ENCODE measurements at regions not wholly inside any gene's neighbourhood (a gene's known extent, or its start where the extent isn't known, plus 50 kb on each side); places are given as distances from the start of the nearest gene placed in this dataset.

DNA sequence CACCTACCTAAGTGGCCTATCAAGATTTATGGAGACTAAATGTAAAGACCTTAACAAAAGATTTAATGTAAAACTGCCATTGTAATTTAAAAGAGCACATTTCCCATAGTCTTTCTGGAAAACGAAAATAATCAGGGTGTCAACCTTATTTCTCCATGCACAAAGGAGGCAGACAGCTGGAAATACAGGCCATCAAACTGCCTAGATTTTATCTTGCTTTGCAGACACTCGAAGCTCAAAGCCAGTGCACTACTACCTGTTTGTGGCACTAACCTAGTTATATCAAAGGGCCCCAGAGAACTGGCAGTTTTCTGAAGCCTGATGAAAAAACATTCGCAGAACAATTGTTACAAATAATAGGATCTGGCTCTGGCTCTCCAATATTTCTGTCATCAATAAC, 863.9 kb downstream of the STPG2 start (continued):
- TF ChIP-seq SP1 (IDR thresholded peaks at IDR 0.05; ENCODE audit: low read depth) (no peak), SRF (IDR thresholded peaks at IDR 0.05; ENCODE audit: low read depth) (no peak), FOSL1 (IDR thresholded peaks at IDR 0.05; ENCODE audit: low read depth) (no peak), RAD21 (IDR thresholded peaks at IDR 0.05; ENCODE audit: low read depth) (no peak), POLR2AphosphoS5 (IDR thresholded peaks at IDR 0.05; ENCODE audit: low read depth, low read length) (no peak)

DNA sequence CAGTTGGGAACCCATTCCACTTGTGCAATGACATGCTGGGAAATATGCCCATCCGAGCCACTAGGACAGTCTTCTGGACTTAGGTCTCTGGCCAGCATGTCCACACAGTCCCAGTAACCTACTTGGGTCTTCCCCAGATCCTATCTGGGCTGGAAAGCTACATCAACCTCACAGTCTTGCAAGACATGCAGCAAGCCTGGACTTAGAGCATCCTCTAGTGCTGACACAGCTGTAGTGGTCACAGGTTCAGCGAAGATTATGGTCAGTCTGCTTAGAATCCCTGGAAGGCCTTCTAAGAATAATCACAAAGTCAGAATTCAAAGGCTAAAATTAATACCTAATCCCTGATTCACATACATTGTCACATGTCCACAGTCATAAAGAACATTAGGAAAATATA, 842.7 kb downstream of the STPG2 start:
- no peak overlapping the region for H3K9ac ChIP-seq (ENCODE audit: low read length)
- no peaks in the 10 kb centered on the region for H3K4me1 ChIP-seq (ENCODE audit: control insufficient read depth in 1 of 2, insufficient read depth in 2 of 2, low read length in 2 of 2)
- CTCF ChIA-PET = no interaction called here
- intact Hi-C loops (cut with micrococcal nuclease) = no loop called here
- POLR2A ChIA-PET = no interaction called here
- RAD21 ChIA-PET (ENCODE audit: low non-redundant PET in 1 of 2, low total read pairs in 2 of 2, uncharacterized antibody in 2 of 2, unreplicated experiment in 2 of 2) = no interaction called here
- no peak overlapping the region for H3K27ac ChIP-seq (ENCODE audit: low read depth, low read length)
- TF ChIP-seq SP1 (IDR thresholded peaks at IDR 0.05; ENCODE audit: low read depth) (no peak), CBX3 (IDR thresholded peaks at IDR 0.05; ENCODE audit: low read depth) (no peak), TCF7L2 (IDR thresholded peaks at IDR 0.05; ENCODE audit: borderline replicate concordance, extremely low read depth, insufficient read depth, insufficient read length) (no peak), ZBTB33 (IDR thresholded peaks at IDR 0.05; ENCODE audit: extremely low read depth, insufficient replicate concordance, low read length) (no peak), EGR1 (IDR thresholded peaks at IDR 0.05; ENCODE audit: low read depth) (no peak), POLR2A (IDR thresholded peaks at IDR 0.05; ENCODE audit: borderline replicate concordance, extremely low read depth, insufficient read depth, insufficient read length) (no peak), FOSL1 (IDR thresholded peaks at IDR 0.05; ENCODE audit: low read depth) (no peak), SRF (IDR thresholded peaks at IDR 0.05; ENCODE audit: low read depth) (no peak), CEBPB (IDR thresholded peaks at IDR 0.05; ENCODE audit: low read depth) (no peak), JUND (IDR thresholded peaks at IDR 0.05) (no peak), SIN3A (IDR thresholded peaks at IDR 0.05; ENCODE audit: low read depth) (no peak), ELF1 (IDR thresholded peaks at IDR 0.05; ENCODE audit: borderline replicate concordance, low read depth) (no peak), ZNF274 (IDR thresholded peaks at IDR 0.05; ENCODE audit: low read depth, low read length) (no peak), EZH2phosphoT487 (IDR thresholded peaks at IDR 0.05; ENCODE audit: borderline replicate concordance) (no peak), RAD21 (IDR thresholded peaks at IDR 0.05; ENCODE audit: low read depth) (no peak)
- H3K9me2 ChIP-seq (ENCODE audit: insufficient read depth) = 0 out of 2 replicates have a peak, but pooled peaks cover 3% of the 10 kb centered on the region
- H3K36me3 ChIP-seq (ENCODE audit: control insufficient read depth in 1 of 2, insufficient read depth in 2 of 2, low read length in 2 of 2) = no peaks in the 10 kb centered on the region
- H2AFZ ChIP-seq (ENCODE audit: low read depth, low read length, poor library complexity, severe bottlenecking) = no peak overlapping the region
- H4K20me1 ChIP-seq (ENCODE audit: insufficient read depth) = no peaks in the 10 kb centered on the region
- DNase-seq (ENCODE audit: low read depth, low spot score) (no peak), ATAC-seq (no peak)
- H3K27me3 ChIP-seq (ENCODE audit: insufficient read depth, low read length) = no peaks in the 10 kb centered on the region
- no peaks in the 10 kb centered on the region for H3K79me2 ChIP-seq (ENCODE audit: insufficient read depth, low read length)
- H3K4me2 ChIP-seq (ENCODE audit: low read length) = no peak overlapping the region
- no peak overlapping the region for H3K4me3 ChIP-seq (replicated peaks in 1 of 2; ENCODE audit: low read depth in 1 of 2, low read length in 2 of 2)
- BruUV-seq (replicated peaks) = no TSS peak
- no peaks in the 10 kb centered on the region for H3K9me3 ChIP-seq (ENCODE audit: control insufficient read depth in 1 of 2, insufficient read depth in 1 of 2, low read depth in 1 of 2, low read length in 2 of 2)
